Upper lobe of left lung (tissue), 4 donors: ENCODE measurements at regions not wholly inside any gene's neighbourhood (a gene's known extent, or its start where the extent isn't known, plus 50 kb on each side); places are given as distances from the start of the nearest gene placed in this dataset.

Source experiments
- EP300 ChIP-seq, 4 donors: sonication (generic); formaldehyde crosslinking; IDR thresholded peaks; one replicate each; pipeline ENCODE4 v1.5.1; 2017; ENCODE audit warnings: antibody characterized with exemption in 4 of 4, control low read depth in 2 of 4
- POLR2A ChIP-seq, 4 donors: fragments of 450-650 bp; IDR thresholded peaks; one replicate each; pipeline ENCODE4 v1.5.1; 2016 to 2017; ENCODE audit warnings: antibody characterized with exemption in 4 of 4, mild to moderate bottlenecking in 2 of 4

DNA sequence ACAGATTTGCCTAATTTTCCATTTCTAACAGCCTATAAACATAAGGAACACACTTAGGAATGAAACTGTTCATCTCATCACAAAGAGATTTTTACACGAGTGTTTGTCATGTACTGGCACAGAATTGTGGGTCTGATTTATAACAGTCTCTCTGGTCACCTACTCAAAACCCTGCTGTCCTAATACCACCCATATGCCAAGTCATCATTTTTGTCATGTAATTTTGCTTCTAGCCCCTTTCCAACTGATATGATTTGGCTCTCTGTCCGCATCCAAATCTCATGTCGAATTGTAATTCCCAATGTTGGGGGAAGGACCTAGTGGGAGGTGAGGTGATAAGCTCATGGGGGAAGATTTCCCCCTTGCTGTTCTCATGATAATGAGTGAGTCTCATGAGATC, 284.1 kb upstream of the SLITRK2 start:
- TF ChIP-seq EP300 (IDR thresholded peaks at IDR 0.05) (no peak), POLR2A (IDR thresholded peaks at IDR 0.05) (no peak)
